H1 (cell line): ENCODE measurements at regions not wholly inside any gene's neighbourhood (a gene's known extent, or its start where the extent isn't known, plus 50 kb on each side); places are given as distances from the start of the nearest gene placed in this dataset.

Experiments used
- CTCF ChIA-PET: fragments of 300-600 bp; sonication (Branson Sonifier 250); formaldehyde crosslinking; loops from one replicate; lab custom pipeline; 2021; ENCODE audit not compliant: partially characterized antibody; lab: Charles Lee
- POLR2A ChIA-PET: fragments of 300-600 bp; sonication (Branson Sonifier 250); formaldehyde crosslinking; loops from one replicate; lab custom pipeline; 2021; ENCODE audit warnings: inconsistent platforms; ENCODE audit not compliant: partially characterized antibody; lab: Charles Lee
- DNase-seq, 2 experiments: peaks; one replicate each; pipeline versions ENCODE4 v3.0.0 to v3.0.0-alpha.2; 2010 to 2022; ENCODE audit warnings: low spot score in 2 of 2, low read depth in 1 of 2, mixed read lengths in 1 of 2
- FAIRE-seq: peaks from 2 replicates; lab custom pipeline; 2011; peaks lifted over from hg19 to GRCh38; lab: Jason Lieb, UNC
- H2AFZ ChIP-seq: 2 replicates; pipeline ENCODE4 v1.8.1; 2012; ENCODE audit warnings: low read length, inconsistent platforms
- H2AK5ac ChIP-seq: 2 replicates; pipeline ENCODE4 v1.6.1; 2013; ENCODE audit warnings: low read depth, low read length
- H2BK120ac ChIP-seq: replicated peaks from 2 replicates; pipeline ENCODE3; 2013; ENCODE audit warnings: low read depth, low read length, inconsistent platforms
- H2BK12ac ChIP-seq: 2 replicates; pipeline ENCODE4 v1.6.1; 2013; ENCODE audit warnings: low read depth, low read length
- H2BK15ac ChIP-seq: 2 replicates; pipeline ENCODE4 v1.6.1; 2013; ENCODE audit warnings: low read length
- H2BK20ac ChIP-seq: 2 replicates; pipeline ENCODE4 v1.6.1; 2013; ENCODE audit warnings: low read length
- H2BK5ac ChIP-seq: 2 replicates; pipeline ENCODE4 v1.6.1; 2013; ENCODE audit warnings: low read depth, low read length
- H3K14ac ChIP-seq: 2 replicates; pipeline ENCODE4 v1.6.1; 2013; ENCODE audit warnings: inconsistent platforms; ENCODE audit not compliant: insufficient read length
- H3K18ac ChIP-seq: 2 replicates; pipeline ENCODE4 v1.6.1; 2013; ENCODE audit warnings: low read length; ENCODE audit errors: extremely low read depth
- H3K23ac ChIP-seq: 2 replicates; pipeline ENCODE4 v1.6.1; 2013; ENCODE audit warnings: inconsistent platforms; ENCODE audit not compliant: insufficient read length
- H3K23me2 ChIP-seq: 2 replicates; pipeline ENCODE4 v1.6.1; 2013; ENCODE audit warnings: low read depth, low read length
- H3K27ac ChIP-seq: 2 replicates; pipeline ENCODE4 v1.6.1; 2011; ENCODE audit warnings: low read depth, low read length, inconsistent platforms
- H3K27me3 ChIP-seq, 4 experiments: replicated peaks in 1 of 4; 1 replicate in 1 of 4; 2 replicates in 3 of 4; pipeline versions ENCODE4 v1.6.1 to v1.8.1; 2011 to 2013; ENCODE audit warnings: low read length in 3 of 4, mild to moderate bottlenecking in 3 of 4, inconsistent platforms in 2 of 4, mixed read lengths in 2 of 4, moderate library complexity in 1 of 4; ENCODE audit not compliant: control insufficient read depth in 3 of 4, insufficient read depth in 3 of 4; ENCODE audit errors: extremely low read depth in 1 of 4
- H3K36me3 ChIP-seq, 4 experiments: 2 replicates each; pipeline versions ENCODE4 v1.6.1 to v1.8.1; 2011 to 2013; ENCODE audit warnings: mild to moderate bottlenecking in 4 of 4, low read length in 3 of 4, moderate library complexity in 2 of 4, control low read depth in 1 of 4, inconsistent platforms in 1 of 4; ENCODE audit not compliant: insufficient read depth in 4 of 4, control insufficient read depth in 2 of 4
- H3K4ac ChIP-seq: replicated peaks from 2 replicates; pipeline ENCODE3; 2013; ENCODE audit warnings: low read length, low read depth, mixed read lengths, inconsistent platforms; ENCODE audit not compliant: insufficient read length
- H3K4me1 ChIP-seq, 4 experiments: replicated peaks in 1 of 4; 1 replicate in 1 of 4; 2 replicates in 3 of 4; pipeline versions ENCODE4 v1.6.1 to v1.8.1; 2011 to 2013; ENCODE audit warnings: low read length in 3 of 4, inconsistent platforms in 2 of 4, mixed read lengths in 1 of 4; ENCODE audit not compliant: insufficient read depth in 4 of 4, control insufficient read depth in 3 of 4
- H3K4me2 ChIP-seq, 2 experiments: 2 replicates each; pipeline versions ENCODE4 v1.6.1 to v1.8.1; 2011 to 2013; ENCODE audit warnings: low read depth in 2 of 2, low read length in 2 of 2, control low read depth in 1 of 2, inconsistent platforms in 1 of 2, mild to moderate bottlenecking in 1 of 2; ENCODE audit not compliant: insufficient read depth in 1 of 2
- H3K4me3 ChIP-seq, 4 experiments: fragments of 200-600, 300-600 bp in 1 of 4; sonication (generic), shearing (Covaris generic), sonication (Bioruptor Twin) in 1 of 4; 2 replicates each; pipeline versions ENCODE4 v1.5.1 to v1.8.1; 2011 to 2016; ENCODE audit warnings: low read length in 4 of 4, low read depth in 3 of 4, control low read depth in 2 of 4, inconsistent platforms in 2 of 4, mild to moderate bottlenecking in 2 of 4, mixed read lengths in 1 of 4, moderate library complexity in 1 of 4; ENCODE audit not compliant: insufficient read depth in 2 of 4; ENCODE audit errors: extremely low read depth in 1 of 4
- H3K56ac ChIP-seq: replicated peaks from 2 replicates; pipeline ENCODE3; 2013; ENCODE audit warnings: low read depth, mild to moderate bottlenecking, mixed read lengths, low read length, inconsistent platforms; ENCODE audit not compliant: insufficient read length
- H3K79me1 ChIP-seq: 2 replicates; pipeline ENCODE4 v1.6.1; 2013; ENCODE audit warnings: low read depth, low read length, control low read depth
- H3K79me2 ChIP-seq, 2 experiments: 2 replicates each; pipeline versions ENCODE4 v1.6.1 to v1.8.1; 2012 to 2013; ENCODE audit warnings: low read length in 2 of 2, mild to moderate bottlenecking in 2 of 2, inconsistent platforms in 1 of 2; ENCODE audit not compliant: insufficient read depth in 2 of 2, control insufficient read depth in 1 of 2
- H3K9ac ChIP-seq, 4 experiments: replicated peaks in 1 of 4; 1 replicate in 1 of 4; 2 replicates in 3 of 4; pipeline versions ENCODE4 v1.6.1 to v1.8.1; 2011 to 2013; ENCODE audit warnings: low read depth in 3 of 4, low read length in 3 of 4, control low read depth in 2 of 4, mild to moderate bottlenecking in 2 of 4, moderate library complexity in 2 of 4, inconsistent platforms in 1 of 4; ENCODE audit errors: extremely low read depth in 1 of 4
- H3K9me3 ChIP-seq, 2 experiments: 2 replicates each; pipeline versions ENCODE4 v1.6.1 to v1.8.1; 2012 to 2013; ENCODE audit warnings: mild to moderate bottlenecking in 2 of 2, moderate library complexity in 2 of 2, control low read depth in 1 of 2, inconsistent platforms in 1 of 2, low read depth in 1 of 2, low read length in 1 of 2, mixed read lengths in 1 of 2; ENCODE audit not compliant: insufficient read depth in 2 of 2
- H4K20me1 ChIP-seq, 2 experiments: replicated peaks in 1 of 2; 2 replicates each; pipeline versions ENCODE3 to v1.8.1; 2011 to 2013; ENCODE audit warnings: inconsistent platforms in 2 of 2, low read length in 2 of 2, mild to moderate bottlenecking in 1 of 2; ENCODE audit not compliant: insufficient read depth in 2 of 2, control insufficient read depth in 1 of 2
- H4K5ac ChIP-seq: 2 replicates; pipeline ENCODE4 v1.6.1; 2013; ENCODE audit warnings: low read length, low read depth, mixed read lengths, inconsistent platforms; ENCODE audit not compliant: insufficient read length
- H4K8ac ChIP-seq: 2 replicates; pipeline ENCODE4 v1.8.0; 2013; ENCODE audit warnings: mild to moderate bottlenecking, moderate library complexity, low read length, inconsistent platforms; ENCODE audit not compliant: insufficient read depth; ENCODE audit errors: extremely low read depth
- H4K91ac ChIP-seq: replicated peaks from 2 replicates; pipeline ENCODE3; 2013; ENCODE audit warnings: low read length, mixed read lengths, inconsistent platforms; ENCODE audit not compliant: insufficient read length
- BCL11A ChIP-seq, 2 experiments: IDR thresholded peaks; one replicate each; pipeline ENCODE4 v1.6.1; 2011; ENCODE audit warnings: low read depth in 2 of 2, low read length in 2 of 2, mild to moderate bottlenecking in 2 of 2
- MAFK ChIP-seq: IDR thresholded peaks from 2 replicates; pipeline ENCODE4 v1.6.1; 2012; ENCODE audit warnings: low read depth, mild to moderate bottlenecking, improper control_type of control experiment, low read length
- RAD21 ChIP-seq, 2 experiments: IDR thresholded peaks in 1 of 2; conservative IDR thresholded peaks in 1 of 2; 2 replicates each; pipeline ENCODE4 v1.6.1; 2011; ENCODE audit warnings: low read depth in 2 of 2, low read length in 2 of 2, improper control_type of control experiment in 1 of 2, inconsistent platforms in 1 of 2, mild to moderate bottlenecking in 1 of 2, moderate library complexity in 1 of 2
- YY1 ChIP-seq: IDR thresholded peaks from 2 replicates; pipeline ENCODE4 v1.6.1; 2011; ENCODE audit warnings: low read depth, mild to moderate bottlenecking, low read length
- WGBS, 2 experiments: shearing (Covaris generic) in 1 of 2; methylation state at CpG; one replicate each; pipeline versions ENCODE4 v1.1.6 to v1.1.7; 2013 to 2015; ENCODE audit warnings: low lambda C conversion rate in 2 of 2, mixed read lengths in 2 of 2, inconsistent platforms in 1 of 2, low coverage in 1 of 2, missing lambda C conversion rate in 1 of 2; ENCODE audit not compliant: insufficient replicate concordance in 2 of 2, insufficient coverage in 1 of 2, insufficient read length in 1 of 2; ENCODE audit errors: extremely low coverage in 1 of 2, missing lambda C conversion rate in 1 of 2; 5-methylcytosine and 5-hydroxymethylcytosine counted together

DNA sequence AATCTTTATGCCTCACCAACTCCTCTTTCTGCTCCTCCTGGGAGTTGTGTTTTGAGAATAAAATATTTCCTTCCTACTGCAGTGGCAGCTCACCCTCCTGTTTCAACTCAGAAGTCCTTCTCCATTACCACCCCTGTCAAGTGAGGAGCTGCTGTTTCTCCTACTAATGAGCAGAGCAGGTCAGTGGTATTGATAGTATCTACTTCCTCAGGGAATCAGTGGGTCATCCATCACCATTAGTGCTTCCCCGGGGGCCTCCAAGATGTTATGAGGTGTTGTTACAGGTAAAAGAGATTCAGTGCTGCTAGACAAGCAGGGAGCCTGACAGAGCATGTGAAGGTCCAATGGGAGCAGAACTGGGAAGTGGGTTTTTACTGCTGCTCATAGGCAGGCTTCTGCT is 795.2 kb downstream of the REEP3 start (continued):
- TF ChIP-seq BCL11A (IDR thresholded peaks at IDR 0.05; ENCODE audit: low read depth in 2 of 2, low read length in 2 of 2), result no peak

DNA sequence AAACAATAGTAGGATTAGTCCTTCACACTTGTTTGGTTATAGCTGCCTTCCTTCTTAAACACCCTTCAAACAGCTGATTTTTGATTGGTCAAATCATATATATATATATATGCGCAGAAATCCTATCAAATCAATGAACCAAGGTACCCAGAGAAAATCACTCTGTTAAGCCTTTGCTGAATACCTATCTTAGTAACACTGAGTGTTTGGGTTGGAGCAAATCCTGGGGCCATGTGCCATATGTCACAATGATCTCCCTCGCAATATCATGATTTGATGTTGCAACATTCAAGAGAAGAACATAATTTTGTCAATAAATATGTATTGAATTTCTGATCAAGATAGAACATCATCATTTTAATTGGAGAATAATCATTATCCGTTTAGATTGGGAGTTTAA is 795.6 kb downstream of the REEP3 start:
- no peak overlapping the region for H2BK5ac ChIP-seq
- no peak overlapping the region for H4K5ac ChIP-seq
- no peak overlapping the region for H4K91ac ChIP-seq
- no peak overlapping the region for H2BK15ac ChIP-seq
- H2AK5ac ChIP-seq, result no peak overlapping the region
- H2BK120ac ChIP-seq, result no peak overlapping the region
- no peaks in the 10 kb centered on the region for H4K20me1 ChIP-seq
- no peaks in the 10 kb centered on the region for H3K27me3 ChIP-seq
- TF ChIP-seq YY1 (no peak), RAD21 (IDR thresholded peaks at IDR 0.05 in 1 of 2, conservative IDR thresholded peaks at IDR 0.05 in 1 of 2; ENCODE audit: low read depth in 2 of 2, low read length in 2 of 2) (no peak), MAFK (no peak)
- TF ChIP-seq, all 59 proteins: peak for 0
- Histone ChIP-seq H3K9me3 (no peaks in the 10 kb centered on the region), H3K4me1 (no peaks in the 10 kb centered on the region), H2AFZ (no peak overlapping the region), H3K79me1 (no peaks in the 10 kb centered on the region), H2BK12ac (no peak overlapping the region), H2BK20ac (no peak overlapping the region), H4K8ac (no peak overlapping the region), H3K27ac (no peak overlapping the region), H3K4me2 (no peak overlapping the region), H3K14ac (no peak overlapping the region), H3K23ac (no peak overlapping the region), H3K18ac (no peak overlapping the region), H3K4me3 (no peak overlapping the region), H3K4ac (no peak overlapping the region), H3K23me2 (no peaks in the 10 kb centered on the region), H3K9ac (no peak overlapping the region), H3K36me3 (no peaks in the 10 kb centered on the region), H3K56ac (no peak overlapping the region), H3K79me2 (no peaks in the 10 kb centered on the region)
- no peak for DNase-seq
- WGBS, 2 experiments, result 97% methylated on average over 3 of the region's 3 CpGs; no CpG with 5 or more reads in 1 of the 2 experiments
- ChIA-PET POLR2A (no interaction called here), CTCF (no interaction called here)
- no peak for FAIRE-seq
